Fibroblast of lung (primary cell): ENCODE measurements at regions not wholly inside any gene's neighbourhood (a gene's known extent, or its start where the extent isn't known, plus 50 kb on each side); places are given as distances from the start of the nearest gene placed in this dataset.

Experiments used
- CTCF ChIP-seq, 2 donors: IDR thresholded peaks in 1 of 2; conservative IDR thresholded peaks in 1 of 2; 1 replicate in 1 of 2; 2 replicates in 1 of 2; pipeline ENCODE4 v1.5.1; 2011 to 2012; ENCODE audit warnings: low read length in 2 of 2, control low read depth in 1 of 2, inconsistent platforms in 1 of 2, low read depth in 1 of 2, mild to moderate bottlenecking in 1 of 2
- EZH2 ChIP-seq: IDR thresholded peaks from 2 replicates; pipeline ENCODE4 v1.5.1; 2012; ENCODE audit warnings: low read length, control low read depth, mild to moderate bottlenecking; ENCODE audit errors: missing control alignments

- TF ChIP-seq CTCF (conservative IDR thresholded peaks at IDR 0.05 in 1 of 2, IDR thresholded peaks at IDR 0.05 in 1 of 2; ENCODE audit: low read depth in 1 of 2, low read length in 2 of 2) = no peak
- no peak for TF ChIP-seq EZH2
Measured at GRCh38 chr14:101027291-101027690, 123.8 kb upstream of the RTL1 start.
